ENCODE measurements at regions not wholly inside any gene's neighbourhood (a gene's known extent, or its start where the extent isn't known, plus 50 kb on each side); places are given as distances from the start of the nearest gene placed in this dataset.
A peak's percentile ranks its signal among the peaks of the same experiment; 100 is the strongest.

- peak; percentile 50 for DNase-seq (ENCODE audit: low spot score)
- in situ Hi-C loops (cut with HindIII; ENCODE audit: low sequenced_read_pairs): no loop called here
These were observed 197.4 kb downstream of the LTN1 start for GRCh38 chr21:28795251-28795650.

DNA sequence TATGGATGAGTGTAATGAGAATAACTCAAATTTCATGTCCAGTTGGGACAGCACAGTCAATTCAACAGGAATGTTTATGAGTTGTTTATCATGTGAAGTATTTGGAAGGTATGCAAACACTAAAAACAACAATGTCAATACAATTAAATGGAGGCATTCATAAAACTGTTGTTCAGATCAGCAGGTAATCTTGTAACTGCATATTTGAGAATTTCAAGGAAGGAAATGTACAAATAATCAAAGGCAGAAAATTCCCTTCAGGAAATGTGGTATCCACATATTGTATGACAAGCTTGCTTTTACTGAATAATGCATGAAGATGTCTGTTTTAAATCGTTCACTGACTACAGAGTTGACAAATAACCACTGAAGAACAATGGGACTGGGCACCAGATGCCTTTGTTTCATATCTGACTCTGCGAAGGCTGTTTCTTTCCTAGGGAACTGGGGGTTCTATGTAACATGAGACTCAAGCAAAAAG is 198.3 kb downstream of the LTN1 start:
- DNase-seq (ENCODE audit: low spot score): peak; percentile 66
- in situ Hi-C loops (cut with HindIII; ENCODE audit: low sequenced_read_pairs): no loop called here

- peak; percentile 30 for DNase-seq (ENCODE audit: low spot score)
These were observed 199.6 kb downstream of the LTN1 start for GRCh38 chr21:28793043-28793442.

GRCh38 chr21:28791595-28792282 is 200.9 kb downstream of the LTN1 start:
- DNase-seq (ENCODE audit: low spot score): no peak
- in situ Hi-C loops (cut with HindIII; ENCODE audit: low sequenced_read_pairs): no loop called here

More at GRCh38 chr21:28793043-28793442, 199.6 kb downstream of the LTN1 start:
- in situ Hi-C loops (cut with HindIII; ENCODE audit: low sequenced_read_pairs): no loop called here

GRCh38 chr21:28790335-28790734 is 202.3 kb downstream of the LTN1 start:
- in situ Hi-C loops (cut with HindIII; ENCODE audit: low sequenced_read_pairs): no loop called here

GRCh38 chr21:28789523-28789922 is 203.2 kb downstream of the LTN1 start:
- DNase-seq (ENCODE audit: low spot score): no peak
- in situ Hi-C loops (cut with HindIII; ENCODE audit: low sequenced_read_pairs): no loop called here

More at GRCh38 chr21:28790335-28790734, 202.3 kb downstream of the LTN1 start:
- DNase-seq (ENCODE audit: low spot score): no peak

GRCh38 chr21:28788030-28788429 is 204.6 kb downstream of the LTN1 start:
- in situ Hi-C loops (cut with HindIII; ENCODE audit: low sequenced_read_pairs): no loop called here

GRCh38 chr21:28783641-28784185 is 209.0 kb downstream of the LTN1 start:
- DNase-seq (ENCODE audit: low spot score): no peak
- in situ Hi-C loops (cut with HindIII; ENCODE audit: low sequenced_read_pairs): no loop called here

More at GRCh38 chr21:28788030-28788429, 204.6 kb downstream of the LTN1 start:
- DNase-seq (ENCODE audit: low spot score): no peak

GRCh38 chr21:28781602-28782276 is 210.9 kb downstream of the LTN1 start:
- no peak for DNase-seq (ENCODE audit: low spot score)
- in situ Hi-C loops (cut with HindIII; ENCODE audit: low sequenced_read_pairs): no loop called here

DNA sequence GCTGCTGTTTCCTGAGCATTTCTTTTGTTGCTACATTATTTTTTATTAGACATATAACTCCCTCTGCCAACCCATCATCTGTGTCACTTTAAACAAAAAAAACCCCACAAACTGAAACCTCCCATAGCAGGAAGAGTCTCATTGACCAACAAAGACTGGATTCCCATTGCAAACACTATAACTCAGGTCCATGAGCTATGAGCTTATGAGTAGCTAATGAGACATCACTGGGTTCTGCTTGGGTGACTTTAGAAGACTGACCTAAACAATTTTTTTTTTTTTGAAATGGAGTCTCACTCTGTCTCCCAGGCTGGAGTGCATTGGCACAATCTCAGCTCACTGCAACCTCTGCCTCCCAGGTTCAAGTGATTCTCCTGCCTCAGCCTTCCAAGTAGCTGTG is 212.8 kb downstream of the LTN1 start:
- in situ Hi-C loops (cut with HindIII; ENCODE audit: low sequenced_read_pairs): no loop called here
- no peak for DNase-seq (ENCODE audit: low spot score)

GRCh38 chr21:28776251-28776650 is 216.4 kb downstream of the LTN1 start:
- in situ Hi-C loops (cut with HindIII; ENCODE audit: low sequenced_read_pairs): no loop called here
- no peak for DNase-seq (ENCODE audit: low spot score)

- DNase-seq (ENCODE audit: low spot score): no peak
- in situ Hi-C loops (cut with HindIII; ENCODE audit: low sequenced_read_pairs): no loop called here
These were observed 217.6 kb downstream of the LTN1 start for GRCh38 chr21:28775071-28775470.

DNA sequence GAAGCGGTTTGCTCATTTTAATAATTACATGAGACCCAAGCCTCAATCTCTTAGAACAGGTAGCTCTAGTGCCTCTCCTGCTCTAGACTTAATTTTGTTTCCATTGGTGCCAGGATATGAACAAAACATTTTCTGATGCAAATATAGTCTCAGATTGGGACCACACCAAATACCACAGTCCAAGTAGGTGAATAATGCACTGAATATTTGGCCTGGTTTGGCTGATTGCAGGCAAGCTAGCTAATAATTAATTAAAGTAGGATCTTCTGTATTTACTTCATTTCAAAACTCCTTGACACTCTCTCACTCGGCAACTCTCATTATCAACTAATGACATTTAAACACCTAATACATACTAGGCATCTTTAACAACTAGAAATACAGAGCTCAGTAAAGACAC is 219.6 kb downstream of the LTN1 start:
- DNase-seq (ENCODE audit: low spot score): no peak
- in situ Hi-C loops (cut with HindIII; ENCODE audit: low sequenced_read_pairs): no loop called here

- in situ Hi-C loops (cut with HindIII; ENCODE audit: low sequenced_read_pairs): no loop called here
- no peak for DNase-seq (ENCODE audit: low spot score)
These were observed 220.7 kb downstream of the LTN1 start for GRCh38 chr21:28771790-28772501.

DNA sequence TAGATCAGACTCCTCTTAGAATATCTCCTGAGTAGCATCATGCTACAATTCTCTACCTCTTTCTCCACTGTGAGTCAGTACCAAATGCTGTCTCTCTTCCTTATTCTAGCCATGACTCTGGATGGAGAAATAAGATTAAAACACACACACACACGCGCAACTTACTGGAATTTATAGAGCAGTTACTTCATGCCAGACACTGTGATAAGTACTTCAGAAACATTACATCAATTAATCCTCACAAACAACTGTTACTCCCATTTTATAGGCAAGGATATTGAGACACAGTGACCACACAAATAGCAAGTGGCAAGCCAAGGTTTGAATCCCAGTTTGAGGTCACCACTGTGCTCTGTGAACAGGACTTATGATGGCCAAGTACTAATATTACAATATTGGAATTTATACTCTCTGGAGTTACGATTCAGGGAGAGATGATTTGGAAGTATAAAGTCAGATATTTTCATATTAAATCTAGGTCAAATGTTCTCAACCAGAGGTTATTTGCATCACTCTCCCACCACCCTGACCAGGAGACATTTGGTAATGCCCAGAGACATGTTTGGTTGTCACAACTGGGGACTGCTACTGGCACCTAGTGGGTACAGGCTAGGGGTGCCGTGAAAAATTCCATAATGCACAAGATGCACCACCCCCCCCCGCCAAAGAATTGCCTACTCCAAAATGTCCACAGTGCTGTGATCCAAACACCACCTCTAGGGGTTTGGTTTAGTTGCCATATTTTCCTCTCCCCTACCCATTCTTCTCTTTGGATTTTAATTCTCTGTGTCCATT is 221.6 kb downstream of the LTN1 start:
- in situ Hi-C loops (cut with HindIII; ENCODE audit: low sequenced_read_pairs): no loop called here
- DNase-seq (ENCODE audit: low spot score): no peak

GRCh38 chr21:28769683-28770082 is 223.0 kb downstream of the LTN1 start:
- in situ Hi-C loops (cut with HindIII; ENCODE audit: low sequenced_read_pairs): no loop called here
- no peak for DNase-seq (ENCODE audit: low spot score)

DNA sequence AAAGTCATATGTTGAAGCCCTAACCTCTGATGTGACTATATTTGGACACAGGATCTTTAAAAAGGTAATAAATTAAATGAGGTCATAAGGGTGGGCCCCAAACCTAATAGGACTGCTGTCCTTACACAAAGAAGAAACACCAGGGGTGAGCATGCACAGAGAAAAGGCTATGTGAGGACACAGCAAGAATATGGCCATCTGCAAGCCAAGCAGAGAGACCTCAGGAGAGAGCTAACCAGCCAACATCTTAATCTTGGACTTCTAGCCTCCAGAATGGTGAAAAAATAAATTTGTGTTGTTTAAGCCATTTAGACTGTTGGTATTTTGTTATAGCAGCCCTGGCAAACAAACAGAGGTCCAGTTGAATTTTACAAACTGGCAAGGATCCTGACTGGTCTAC is 223.9 kb downstream of the LTN1 start:
- in situ Hi-C loops (cut with HindIII; ENCODE audit: low sequenced_read_pairs): no loop called here
- no peak for DNase-seq (ENCODE audit: low spot score)

GRCh38 chr21:28767523-28767922 is 225.2 kb downstream of the LTN1 start:
- in situ Hi-C loops (cut with HindIII; ENCODE audit: low sequenced_read_pairs): no loop called here
- no peak for DNase-seq (ENCODE audit: low spot score)

GRCh38 chr21:28763809-28764418 is 228.8 kb downstream of the LTN1 start:
- DNase-seq (ENCODE audit: low spot score): no peak
- in situ Hi-C loops (cut with HindIII; ENCODE audit: low sequenced_read_pairs): no loop called here

Measured in G401 (cell line).